ENCODE measurements at regions not wholly inside any gene's neighbourhood (a gene's known extent, or its start where the extent isn't known, plus 50 kb on each side); places are given as distances from the start of the nearest gene placed in this dataset.

GRCh38 chr1:82401116-82401515 lies 600.4 kb downstream of the ADGRL2 start:
- Histone ChIP-seq H2BK12ac (ENCODE audit: low read length) (no peak overlapping the region), H3K27me3 (ENCODE audit: control insufficient read depth in 3 of 3, insufficient read depth in 3 of 3, low read depth in 1 of 3, low read length in 3 of 3) (no peaks in the 10 kb centered on the region), H3K4me3 (ENCODE audit: low read length in 2 of 2) (no peak overlapping the region), H3K4me2 (ENCODE audit: insufficient read depth, low read length, poor library complexity, severe bottlenecking) (no peak overlapping the region), H3K18ac (ENCODE audit: low read length) (no peak overlapping the region), H3K4ac (ENCODE audit: low read length) (no peak overlapping the region), H3K14ac (ENCODE audit: low read length) (no peak overlapping the region), H4K8ac (ENCODE audit: low read depth, low read length) (no peak overlapping the region), H3K36me3 (replicated peaks in 1 of 2; ENCODE audit: control insufficient read depth in 2 of 2, insufficient read depth in 2 of 2, low read length in 2 of 2) (no peaks in the 10 kb centered on the region), H2BK15ac (ENCODE audit: low read length) (no peak overlapping the region), H2BK5ac (ENCODE audit: low read length) (no peak overlapping the region), H2AK5ac (ENCODE audit: low read depth, low read length) (no peak overlapping the region), H4K91ac (ENCODE audit: low read depth, low read length, poor library complexity) (no peak overlapping the region), H3K9me3 (replicated peaks in 1 of 2; ENCODE audit: control insufficient read depth in 2 of 2, insufficient read depth in 1 of 2, low read depth in 1 of 2, low read length in 2 of 2) (peaks cover 0 to 4% of the 10 kb centered on the region in 2 donors), H2AFZ (ENCODE audit: low read length) (peak overlapping the region; percentile 52), H2BK120ac (ENCODE audit: low read depth, low read length) (no peak overlapping the region), H3K27ac (replicated peaks; ENCODE audit: low read length) (no peak overlapping the region), H3K79me1 (ENCODE audit: low read depth, low read length) (no peaks in the 10 kb centered on the region), H3K9ac (ENCODE audit: low read depth, low read length, poor library complexity) (no peak overlapping the region), H3K4me1 (ENCODE audit: control insufficient read depth in 2 of 2, insufficient read depth in 1 of 2, low read depth in 1 of 2, low read length in 2 of 2) (peaks cover 0 to 2% of the 10 kb centered on the region in 2 donors), H3K23ac (ENCODE audit: low read depth, low read length, poor library complexity) (no peak overlapping the region)
- no peak for DNase-seq (ENCODE audit: low spot score)
- WGBS, 2 donors (ENCODE audit: extremely low coverage in 2 of 2, insufficient read length in 2 of 2, insufficient replicate concordance in 1 of 2) = no CpG with 5 or more reads among the region's 1 CpG

GRCh38 chr1:82400521-82400920 lies 599.8 kb downstream of the ADGRL2 start:
- Histone ChIP-seq H3K9ac (ENCODE audit: low read depth, low read length, poor library complexity) (no peak overlapping the region), H3K79me1 (ENCODE audit: low read depth, low read length) (no peaks in the 10 kb centered on the region), H2BK15ac (ENCODE audit: low read length) (no peak overlapping the region), H3K4ac (ENCODE audit: low read length) (no peak overlapping the region), H3K4me1 (ENCODE audit: control insufficient read depth in 2 of 2, insufficient read depth in 1 of 2, low read depth in 1 of 2, low read length in 2 of 2) (peaks cover 0 to 2% of the 10 kb centered on the region in 2 donors), H3K9me3 (replicated peaks in 1 of 2; ENCODE audit: control insufficient read depth in 2 of 2, insufficient read depth in 1 of 2, low read depth in 1 of 2, low read length in 2 of 2) (peaks cover 0 to 4% of the 10 kb centered on the region in 2 donors), H4K8ac (ENCODE audit: low read depth, low read length) (no peak overlapping the region), H3K27ac (replicated peaks; ENCODE audit: low read length) (no peak overlapping the region), H3K23ac (ENCODE audit: low read depth, low read length, poor library complexity) (no peak overlapping the region), H3K14ac (ENCODE audit: low read length) (no peak overlapping the region), H2AK5ac (ENCODE audit: low read depth, low read length) (no peak overlapping the region), H3K27me3 (ENCODE audit: control insufficient read depth in 3 of 3, insufficient read depth in 3 of 3, low read depth in 1 of 3, low read length in 3 of 3) (no peaks in the 10 kb centered on the region), H2BK5ac (ENCODE audit: low read length) (no peak overlapping the region), H3K36me3 (replicated peaks in 1 of 2; ENCODE audit: control insufficient read depth in 2 of 2, insufficient read depth in 2 of 2, low read length in 2 of 2) (no peaks in the 10 kb centered on the region), H2BK12ac (ENCODE audit: low read length) (no peak overlapping the region), H4K91ac (ENCODE audit: low read depth, low read length, poor library complexity) (no peak overlapping the region), H3K4me2 (ENCODE audit: insufficient read depth, low read length, poor library complexity, severe bottlenecking) (no peak overlapping the region), H3K18ac (ENCODE audit: low read length) (no peak overlapping the region), H2BK120ac (ENCODE audit: low read depth, low read length) (no peak overlapping the region), H2AFZ (ENCODE audit: low read length) (no peak overlapping the region), H3K4me3 (ENCODE audit: low read length in 2 of 2) (no peak overlapping the region)
- no peak for DNase-seq (ENCODE audit: low spot score)
- WGBS, 2 donors (ENCODE audit: extremely low coverage in 2 of 2, insufficient read length in 2 of 2, insufficient replicate concordance in 1 of 2) = no CpG with 5 or more reads among the region's 4 CpGs

- Histone ChIP-seq H3K36me3 (replicated peaks in 1 of 2; ENCODE audit: control insufficient read depth in 2 of 2, insufficient read depth in 2 of 2, low read length in 2 of 2) (no peaks in the 10 kb centered on the region), H2BK5ac (ENCODE audit: low read length) (no peak overlapping the region), H3K18ac (ENCODE audit: low read length) (no peak overlapping the region), H3K4me3 (ENCODE audit: low read length in 2 of 2) (no peak overlapping the region), H3K14ac (ENCODE audit: low read length) (no peak overlapping the region), H3K9ac (ENCODE audit: low read depth, low read length, poor library complexity) (no peak overlapping the region), H3K27me3 (ENCODE audit: control insufficient read depth in 3 of 3, insufficient read depth in 3 of 3, low read depth in 1 of 3, low read length in 3 of 3) (no peaks in the 10 kb centered on the region), H3K4ac (ENCODE audit: low read length) (no peak overlapping the region), H3K79me1 (ENCODE audit: low read depth, low read length) (no peaks in the 10 kb centered on the region), H2BK120ac (ENCODE audit: low read depth, low read length) (no peak overlapping the region), H4K91ac (ENCODE audit: low read depth, low read length, poor library complexity) (no peak overlapping the region), H2BK12ac (ENCODE audit: low read length) (no peak overlapping the region), H2BK15ac (ENCODE audit: low read length) (no peak overlapping the region), H2AFZ (ENCODE audit: low read length) (no peak overlapping the region), H4K8ac (ENCODE audit: low read depth, low read length) (no peak overlapping the region), H3K4me2 (ENCODE audit: insufficient read depth, low read length, poor library complexity, severe bottlenecking) (no peak overlapping the region), H3K23ac (ENCODE audit: low read depth, low read length, poor library complexity) (no peak overlapping the region), H3K27ac (replicated peaks; ENCODE audit: low read length) (no peak overlapping the region), H3K4me1 (ENCODE audit: control insufficient read depth in 2 of 2, insufficient read depth in 1 of 2, low read depth in 1 of 2, low read length in 2 of 2) (peaks cover 0 to 2% of the 10 kb centered on the region in 2 donors), H2AK5ac (ENCODE audit: low read depth, low read length) (no peak overlapping the region), H3K9me3 (replicated peaks in 1 of 2; ENCODE audit: control insufficient read depth in 2 of 2, insufficient read depth in 1 of 2, low read depth in 1 of 2, low read length in 2 of 2) (peaks cover 0 to 4% of the 10 kb centered on the region in 2 donors)
- DNase-seq (ENCODE audit: low spot score) = no peak
Observed at GRCh38 chr1:82399093-82399492, 598.4 kb downstream of the ADGRL2 start.

- Histone ChIP-seq H4K8ac (ENCODE audit: low read depth, low read length) (no peak overlapping the region), H2AFZ (ENCODE audit: low read length) (peak overlapping the region; percentile 2), H3K4me2 (ENCODE audit: insufficient read depth, low read length, poor library complexity, severe bottlenecking) (no peak overlapping the region), H3K4me1 (ENCODE audit: control insufficient read depth in 2 of 2, insufficient read depth in 1 of 2, low read depth in 1 of 2, low read length in 2 of 2) (peaks cover 0 to 2% of the 10 kb centered on the region in 2 donors), H2BK12ac (ENCODE audit: low read length) (no peak overlapping the region), H3K36me3 (replicated peaks in 1 of 2; ENCODE audit: control insufficient read depth in 2 of 2, insufficient read depth in 2 of 2, low read length in 2 of 2) (no peaks in the 10 kb centered on the region), H3K27me3 (ENCODE audit: control insufficient read depth in 3 of 3, insufficient read depth in 3 of 3, low read depth in 1 of 3, low read length in 3 of 3) (no peaks in the 10 kb centered on the region), H3K4me3 (ENCODE audit: low read length in 2 of 2) (no peak overlapping the region), H4K91ac (ENCODE audit: low read depth, low read length, poor library complexity) (no peak overlapping the region), H3K18ac (ENCODE audit: low read length) (no peak overlapping the region), H3K14ac (ENCODE audit: low read length) (no peak overlapping the region), H3K9me3 (replicated peaks in 1 of 2; ENCODE audit: control insufficient read depth in 2 of 2, insufficient read depth in 1 of 2, low read depth in 1 of 2, low read length in 2 of 2) (peaks cover 0 to 4% of the 10 kb centered on the region in 2 donors), H3K79me1 (ENCODE audit: low read depth, low read length) (no peaks in the 10 kb centered on the region), H3K4ac (ENCODE audit: low read length) (no peak overlapping the region), H2BK15ac (ENCODE audit: low read length) (no peak overlapping the region), H2BK120ac (ENCODE audit: low read depth, low read length) (no peak overlapping the region), H3K23ac (ENCODE audit: low read depth, low read length, poor library complexity) (no peak overlapping the region), H3K27ac (replicated peaks; ENCODE audit: low read length) (no peak overlapping the region), H2AK5ac (ENCODE audit: low read depth, low read length) (no peak overlapping the region), H2BK5ac (ENCODE audit: low read length) (no peak overlapping the region), H3K9ac (ENCODE audit: low read depth, low read length, poor library complexity) (no peak overlapping the region)
- no peak for DNase-seq (ENCODE audit: low spot score)
Observed at GRCh38 chr1:82398357-82398756, 597.6 kb downstream of the ADGRL2 start.
